Occipital lobe (tissue), 1 donor: ENCODE measurements at regions not wholly inside any gene's neighbourhood (a gene's known extent, or its start where the extent isn't known, plus 50 kb on each side); places are given as distances from the start of the nearest gene placed in this dataset.

Experiments
- DNase-seq: peaks from one replicate; lab custom pipeline; 2025; lab: John Stamatoyannopoulos, UW

DNA sequence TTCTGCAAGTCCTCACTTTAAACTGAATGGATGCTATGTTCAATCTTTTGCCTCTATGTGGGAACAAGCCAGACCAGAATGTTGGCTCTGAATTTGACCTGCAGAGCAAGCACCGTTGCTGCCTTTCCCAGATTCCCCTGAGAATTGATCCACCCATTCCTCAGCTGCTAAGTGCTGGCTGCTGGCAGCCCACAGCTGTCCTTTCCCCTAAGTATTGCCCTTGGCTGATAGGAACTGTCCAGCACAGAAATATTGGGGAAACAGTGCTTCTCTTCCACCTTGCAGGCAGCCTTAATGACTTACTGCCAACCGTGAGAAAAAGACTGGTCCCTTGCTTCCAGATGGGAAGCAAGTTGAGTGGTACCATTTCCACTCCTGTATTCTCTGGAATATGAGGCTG is 475.9 kb downstream of the PDHA2 start:
- no peak for DNase-seq

DNA sequence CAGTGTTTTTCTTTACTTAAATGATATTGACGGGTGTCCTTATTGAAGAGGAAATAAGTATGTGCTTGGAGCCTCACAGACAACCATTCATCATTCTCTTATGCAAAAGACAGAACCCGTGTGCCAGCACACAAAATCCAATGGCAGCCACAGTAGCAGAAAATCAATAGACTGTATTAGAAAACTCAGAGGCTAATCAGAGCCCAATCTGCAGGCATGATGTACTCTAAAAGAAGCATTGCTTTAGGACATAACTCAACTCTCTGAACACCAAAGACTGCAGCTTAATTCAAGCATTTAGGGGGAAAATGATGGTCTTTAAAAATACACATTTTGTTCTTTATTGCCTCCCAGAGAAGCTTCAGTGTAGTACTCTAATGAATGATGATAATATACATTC is 476.9 kb downstream of the PDHA2 start:
- DNase-seq = no peak

DNA sequence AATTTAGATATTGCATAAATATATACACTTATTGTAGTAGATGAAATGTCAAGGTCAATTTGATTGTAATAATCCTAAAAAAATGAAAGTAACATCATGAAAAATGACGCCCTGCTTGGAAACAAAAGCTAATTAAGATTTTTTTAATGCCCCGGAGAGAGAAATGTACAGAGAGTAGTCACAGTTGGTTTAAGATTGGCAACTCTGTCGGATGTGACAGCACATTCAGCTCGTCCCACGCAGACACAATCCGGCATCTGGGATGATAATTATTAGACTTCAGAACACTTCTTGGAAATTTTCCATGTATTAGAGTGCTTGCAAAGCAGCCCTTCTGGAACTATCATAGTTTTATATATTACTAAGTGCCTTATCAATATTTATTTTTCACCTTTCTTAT is 478.0 kb downstream of the PDHA2 start:
- no peak for DNase-seq

DNA sequence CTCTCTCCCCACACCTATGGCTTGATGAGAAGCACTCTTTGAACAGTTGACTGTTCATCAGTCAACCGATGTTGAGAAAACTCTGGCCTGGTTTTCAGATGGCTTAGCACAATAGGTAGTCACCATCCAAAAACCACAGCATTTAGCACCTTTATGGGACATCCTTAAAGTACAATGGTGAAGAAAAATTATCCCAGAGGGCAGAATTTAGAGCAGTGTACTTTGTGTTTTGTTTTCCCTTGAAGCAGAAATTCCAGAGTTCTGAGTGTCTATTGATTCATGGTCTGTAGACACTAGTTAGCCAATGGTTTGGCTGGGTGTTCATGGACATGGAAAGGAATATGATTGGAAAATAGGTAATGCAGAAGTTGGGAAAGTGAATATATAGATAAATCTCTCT is 487.0 kb downstream of the PDHA2 start:
- DNase-seq = no peak

- DNase-seq = no peak
Observed at GRCh38 chr4:96342196-96342595, 502.3 kb downstream of the PDHA2 start.

DNA sequence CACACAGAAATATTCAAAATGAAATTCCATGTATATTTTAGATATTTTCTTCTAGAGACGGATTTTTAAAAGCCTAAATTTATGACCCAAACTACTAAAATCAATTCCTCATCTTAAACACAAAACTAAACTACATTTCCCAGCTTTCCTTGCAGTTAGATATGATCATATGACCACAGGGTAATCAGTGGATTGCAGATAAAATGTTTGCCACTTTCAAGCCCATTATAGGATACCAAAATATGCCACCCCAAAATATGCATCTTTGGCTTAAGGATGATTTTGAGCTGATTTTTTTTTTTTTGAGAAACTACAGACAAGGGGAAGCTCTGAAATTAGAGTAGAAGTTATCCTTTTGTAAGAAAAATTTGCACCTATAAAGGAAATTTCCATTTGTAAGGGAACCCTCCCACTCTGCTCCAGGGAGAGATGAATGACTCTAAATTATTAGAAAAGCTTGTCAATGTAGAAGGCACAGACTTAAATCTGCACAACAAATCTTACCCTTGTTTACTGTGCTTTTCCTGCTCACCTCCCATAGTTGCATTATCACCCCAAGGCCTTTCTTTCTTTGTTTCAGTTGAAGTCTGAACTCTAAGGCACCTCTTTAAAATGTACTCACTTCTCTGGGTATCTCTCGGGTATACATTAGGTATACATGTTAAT is 503.0 kb downstream of the PDHA2 start:
- DNase-seq = no peak

GRCh38 chr4:96343836-96344235 is 503.9 kb downstream of the PDHA2 start:
- DNase-seq = no peak

GRCh38 chr4:96347582-96347981 is 507.7 kb downstream of the PDHA2 start:
- no peak for DNase-seq

GRCh38 chr4:96352051-96352517 is 512.2 kb downstream of the PDHA2 start:
- DNase-seq = no peak

GRCh38 chr4:96354036-96354712 is 514.3 kb downstream of the PDHA2 start:
- no peak for DNase-seq

- no peak for DNase-seq
Observed at GRCh38 chr4:96355414-96355813, 515.5 kb downstream of the PDHA2 start.

GRCh38 chr4:96356591-96357370 is 516.9 kb downstream of the PDHA2 start:
- no peak for DNase-seq

DNA sequence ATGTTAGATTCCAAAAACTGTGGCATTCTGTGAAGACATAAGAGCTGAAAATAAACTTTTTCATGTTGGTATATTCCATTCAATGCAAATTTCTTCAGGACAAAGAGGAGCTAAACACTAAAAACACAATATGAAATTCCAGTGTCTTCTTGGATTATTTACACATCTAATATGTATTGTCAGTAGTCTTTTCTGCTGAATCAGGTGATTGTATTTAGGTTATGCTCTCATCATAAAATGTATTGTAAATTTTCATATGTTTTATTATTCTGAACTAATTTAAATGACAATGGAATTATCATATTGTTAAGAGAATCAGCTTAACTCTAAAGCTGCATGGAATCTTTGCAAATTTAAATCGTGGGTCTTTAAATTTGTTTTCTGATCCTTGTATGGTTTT is 526.7 kb downstream of the PDHA2 start:
- no peak for DNase-seq

DNA sequence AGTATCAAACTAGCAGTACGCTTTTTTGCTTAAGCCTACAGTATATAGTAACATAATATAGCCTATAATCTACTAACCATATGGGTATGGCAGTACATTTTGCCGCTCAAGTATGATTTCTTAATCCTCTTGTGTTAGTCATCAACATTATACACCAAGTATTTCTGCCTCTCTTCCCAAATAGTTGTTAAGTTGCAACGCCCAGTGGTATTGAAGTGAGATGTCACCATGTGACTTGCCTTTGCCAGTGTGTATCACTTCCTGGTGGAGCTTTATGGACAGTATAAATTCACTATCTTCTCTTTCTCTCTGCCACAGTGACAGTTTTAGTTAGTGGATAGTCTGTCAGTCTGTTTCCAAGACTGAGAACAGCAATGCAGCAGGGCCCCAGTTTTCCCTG is 535.5 kb downstream of the PDHA2 start:
- DNase-seq = no peak

GRCh38 chr4:96379524-96379923 is 539.6 kb downstream of the PDHA2 start:
- no peak for DNase-seq

DNA sequence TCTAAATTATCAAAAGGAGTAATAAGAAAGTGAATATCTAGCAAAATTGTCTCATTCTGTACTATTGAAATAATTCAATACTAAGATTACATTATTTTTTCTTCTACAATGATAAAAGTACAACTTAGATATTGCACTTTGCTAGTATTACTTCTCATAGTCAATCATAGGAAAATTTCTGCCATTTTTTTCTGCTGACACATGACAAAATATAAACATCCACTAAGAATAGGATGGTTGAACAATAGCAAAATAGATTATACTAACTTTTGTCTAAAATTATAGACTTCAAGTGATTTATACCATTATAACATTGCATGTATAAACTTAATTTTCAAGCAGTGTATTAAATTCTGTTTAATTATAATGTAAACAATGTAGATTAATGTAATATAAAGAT is 540.2 kb downstream of the PDHA2 start:
- no peak for DNase-seq

- DNase-seq = no peak
Observed at GRCh38 chr4:96383349-96383748, 543.5 kb downstream of the PDHA2 start.

- DNase-seq = no peak
Observed at GRCh38 chr4:96389770-96390169, 549.9 kb downstream of the PDHA2 start.

DNA sequence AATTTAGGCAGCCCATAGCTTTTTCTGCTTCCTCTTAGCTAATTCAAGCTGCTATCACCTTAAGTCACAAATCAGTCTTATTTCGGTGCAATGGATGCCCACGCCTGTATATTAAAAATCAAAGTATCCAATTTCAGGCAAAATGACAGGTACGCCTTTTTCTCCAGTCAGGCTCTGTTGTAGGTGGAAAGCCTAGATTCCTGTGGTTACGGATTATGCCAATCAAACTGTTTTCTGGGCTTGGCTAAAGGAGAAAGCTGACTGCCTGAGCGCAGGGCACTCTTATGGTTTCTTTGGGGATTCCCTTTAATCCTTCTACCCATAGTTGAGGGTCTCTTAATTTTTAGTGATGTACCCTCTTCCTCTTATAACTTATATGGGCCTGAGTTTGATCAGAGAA is 550.5 kb downstream of the PDHA2 start:
- no peak for DNase-seq

GRCh38 chr4:96395747-96396146 is 555.9 kb downstream of the PDHA2 start:
- no peak for DNase-seq

DNA sequence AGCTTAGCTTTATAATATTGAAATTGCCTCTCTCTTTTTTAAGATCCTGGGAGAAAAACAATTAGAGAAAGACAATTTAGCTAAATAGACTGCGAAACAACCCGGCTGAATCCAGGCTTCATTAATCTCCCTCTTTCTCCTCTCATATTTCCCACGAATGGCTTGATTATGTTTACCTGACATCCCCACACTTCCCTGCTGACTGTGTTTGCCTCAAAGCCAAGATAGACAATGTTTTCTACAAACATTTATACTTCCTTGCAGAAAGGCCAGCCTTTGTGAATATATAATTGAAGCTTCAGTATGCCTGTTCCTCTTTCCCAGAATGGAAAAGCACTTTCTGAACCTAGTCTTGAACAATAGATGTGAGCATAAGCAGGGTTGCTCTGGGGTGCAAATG is 566.8 kb downstream of the PDHA2 start:
- DNase-seq = no peak

DNA sequence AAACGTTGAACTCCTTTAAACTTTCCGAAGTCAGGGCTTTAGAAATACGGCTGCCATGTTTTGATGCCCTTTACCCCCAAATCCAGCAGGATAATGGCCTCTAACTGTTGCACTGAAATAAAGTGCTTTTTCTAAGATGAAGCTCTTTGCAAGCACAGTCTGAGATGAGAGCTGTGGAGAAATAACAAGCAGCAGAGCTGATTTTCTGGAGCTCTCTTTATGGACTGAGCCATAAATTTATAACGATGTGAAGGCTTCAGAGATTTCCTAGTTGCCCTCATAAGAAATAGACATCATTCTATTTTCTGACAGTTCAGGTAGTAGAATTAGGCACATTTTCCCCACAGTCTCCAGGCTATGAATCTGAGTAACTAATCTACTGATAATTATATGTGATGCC is 567.3 kb downstream of the PDHA2 start:
- DNase-seq = no peak
